ENCODE measurements at regions not wholly inside any gene's neighbourhood (a gene's known extent, or its start where the extent isn't known, plus 50 kb on each side); places are given as distances from the start of the nearest gene placed in this dataset.
A peak's percentile ranks its signal among the peaks of the same experiment; 100 is the strongest.
"Not testable (repeated sequence)": the region's sequence is repeated elsewhere in the genome, so short reads cannot be mapped to it uniquely, and the experiment has no call there.

- DNase-seq (ENCODE audit: low spot score): no peak
Observed at GRCh38 chr9:124125651-124125977, 114.0 kb downstream of the LHX2 start.

GRCh38 chr9:124126648-124127646 lies 115.4 kb downstream of the LHX2 start:
- DNase-seq (ENCODE audit: low spot score): peak; percentile 80

- DNase-seq (ENCODE audit: low spot score): no peak
Observed at GRCh38 chr9:124128568-124129166, 117.1 kb downstream of the LHX2 start.

- no peak for DNase-seq (ENCODE audit: low spot score)
Observed at GRCh38 chr9:124130277-124131075, 118.9 kb downstream of the LHX2 start.

GRCh38 chr9:124131518-124131917 lies 120.0 kb downstream of the LHX2 start:
- DNase-seq (ENCODE audit: low spot score): not testable (repeated sequence)

GRCh38 chr9:124132671-124133147 lies 121.1 kb downstream of the LHX2 start:
- no peak for DNase-seq (ENCODE audit: low spot score)

- DNase-seq (ENCODE audit: low spot score): no peak
Observed at GRCh38 chr9:124133727-124134126, 122.2 kb downstream of the LHX2 start.

GRCh38 chr9:124134526-124134925 lies 123.0 kb downstream of the LHX2 start:
- DNase-seq (ENCODE audit: low spot score): no peak

- no peak for DNase-seq (ENCODE audit: low spot score)
Observed at GRCh38 chr9:124135813-124136365, 121.9 kb upstream of the NEK6 start.

GRCh38 chr9:124137009-124137943 lies 120.5 kb upstream of the NEK6 start:
- DNase-seq (ENCODE audit: low spot score): peak; percentile 58

- DNase-seq (ENCODE audit: low spot score): no peak
Observed at GRCh38 chr9:124137944-124138335, 119.8 kb upstream of the NEK6 start.

GRCh38 chr9:124139001-124139400 lies 118.7 kb upstream of the NEK6 start:
- DNase-seq (ENCODE audit: low spot score): no peak

GRCh38 chr9:124140941-124141568 lies 116.7 kb upstream of the NEK6 start:
- DNase-seq (ENCODE audit: low spot score): no peak

GRCh38 chr9:124144561-124145123 lies 113.1 kb upstream of the NEK6 start:
- DNase-seq (ENCODE audit: low spot score): not testable (repeated sequence)

GRCh38 chr9:124146031-124146561 lies 111.7 kb upstream of the NEK6 start:
- no peak for DNase-seq (ENCODE audit: low spot score)

- no peak for DNase-seq (ENCODE audit: low spot score)
Observed at GRCh38 chr9:124149992-124150391, 107.8 kb upstream of the NEK6 start.

GRCh38 chr9:124163760-124164255 lies 93.9 kb upstream of the NEK6 start:
- no peak for DNase-seq (ENCODE audit: low spot score)

- no peak for DNase-seq (ENCODE audit: low spot score)
Observed at GRCh38 chr9:124164811-124165210, 92.9 kb upstream of the NEK6 start.

- DNase-seq (ENCODE audit: low spot score): no peak
Observed at GRCh38 chr9:124174433-124174832, 83.3 kb upstream of the NEK6 start.

GRCh38 chr9:124177522-124177921 lies 80.2 kb upstream of the NEK6 start:
- DNase-seq (ENCODE audit: low spot score): not testable (repeated sequence)

Measured in germinal center (tissue), 1 donor.